Mesenchymal stem cell (in vitro differentiated cells and primary cell): ENCODE measurements at regions not wholly inside any gene's neighbourhood (a gene's known extent, or its start where the extent isn't known, plus 50 kb on each side); places are given as distances from the start of the nearest gene placed in this dataset.
A peak's percentile ranks its signal among the peaks of the same experiment; 100 is the strongest.

Experiments used
- DNase-seq: peaks from one replicate; pipeline ENCODE4 v3.0.0-alpha.2; 2013
- H2AFZ ChIP-seq: one replicate; pipeline ENCODE4 v1.6.1; 2013; ENCODE audit warnings: low read depth, mild to moderate bottlenecking, control low read depth, inconsistent platforms, low read length, moderate library complexity
- H2AK5ac ChIP-seq: 2 replicates; pipeline ENCODE4 v1.6.1; 2013; ENCODE audit warnings: low read length, moderate library complexity, mild to moderate bottlenecking, inconsistent platforms; ENCODE audit not compliant: severe bottlenecking
- H2BK120ac ChIP-seq: one replicate; pipeline ENCODE4 v1.6.1; 2013; ENCODE audit warnings: low read depth, mild to moderate bottlenecking, inconsistent platforms, low read length, moderate library complexity
- H2BK12ac ChIP-seq, 2 experiments: one replicate each; pipeline ENCODE4 v1.6.1; 2013; ENCODE audit warnings: inconsistent platforms in 2 of 2, low read length in 2 of 2, mild to moderate bottlenecking in 2 of 2, moderate library complexity in 2 of 2, control low read depth in 1 of 2
- H2BK15ac ChIP-seq: one replicate; pipeline ENCODE4 v1.6.1; 2013; ENCODE audit warnings: mild to moderate bottlenecking, low read depth, inconsistent platforms; ENCODE audit not compliant: poor library complexity, severe bottlenecking
- H2BK5ac ChIP-seq: 2 replicates; pipeline ENCODE4 v1.6.1; 2013; ENCODE audit warnings: low read depth, mild to moderate bottlenecking, low read length, control low read depth, inconsistent platforms; ENCODE audit not compliant: poor library complexity, severe bottlenecking
- H3K14ac ChIP-seq, 2 experiments: one replicate each; pipeline ENCODE4 v1.6.1; 2013; ENCODE audit warnings: inconsistent platforms in 2 of 2, low read length in 2 of 2, control low read depth in 1 of 2, mild to moderate bottlenecking in 1 of 2, moderate library complexity in 1 of 2
- H3K18ac ChIP-seq, 2 experiments: one replicate each; pipeline ENCODE4 v1.6.1; 2013; ENCODE audit warnings: inconsistent platforms in 2 of 2, low read length in 2 of 2, control low read depth in 1 of 2, low read depth in 1 of 2, mild to moderate bottlenecking in 1 of 2
- H3K23ac ChIP-seq, 2 experiments: one replicate each; pipeline ENCODE4 v1.6.1; 2013; ENCODE audit warnings: inconsistent platforms in 2 of 2, low read length in 2 of 2, mild to moderate bottlenecking in 2 of 2, moderate library complexity in 2 of 2, control low read depth in 1 of 2
- H3K27ac ChIP-seq: 2 replicates; pipeline ENCODE4 v1.5.1; 2013; ENCODE audit warnings: mild to moderate bottlenecking, moderate library complexity, low read length, control low read depth, inconsistent platforms; ENCODE audit not compliant: poor library complexity, severe bottlenecking
- H3K27me3 ChIP-seq, 2 experiments: 2 replicates each; pipeline versions ENCODE4 v1.6.1 to v1.7.0; 2013; ENCODE audit warnings: low read length in 2 of 2, mild to moderate bottlenecking in 2 of 2, moderate library complexity in 2 of 2, control low read depth in 1 of 2, inconsistent platforms in 1 of 2; ENCODE audit not compliant: control insufficient read depth in 1 of 2, insufficient read depth in 1 of 2
- H3K36me3 ChIP-seq, 2 experiments: 2 replicates each; pipeline versions ENCODE4 v1.6.1 to v1.7.0; 2013; ENCODE audit warnings: low read length in 2 of 2, control low read depth in 1 of 2, inconsistent platforms in 1 of 2, low read depth in 1 of 2, mild to moderate bottlenecking in 1 of 2; ENCODE audit not compliant: insufficient read depth in 2 of 2, control insufficient read depth in 1 of 2
- H3K4ac ChIP-seq, 2 experiments: one replicate each; pipeline ENCODE4 v1.6.1; 2013; ENCODE audit warnings: inconsistent platforms in 2 of 2, low read length in 2 of 2, mild to moderate bottlenecking in 2 of 2, moderate library complexity in 2 of 2, control low read depth in 1 of 2, low read depth in 1 of 2
- H3K4me1 ChIP-seq: 2 replicates; pipeline ENCODE4 v1.6.1; 2013; ENCODE audit warnings: low read depth, low read length, control low read depth; ENCODE audit not compliant: control insufficient read depth, insufficient read depth
- H3K4me2 ChIP-seq: 2 replicates; pipeline ENCODE4 v1.6.1; 2013; ENCODE audit warnings: low read length, mild to moderate bottlenecking, inconsistent platforms; ENCODE audit not compliant: poor library complexity, severe bottlenecking
- H3K4me3 ChIP-seq, 2 experiments: 2 replicates each; pipeline versions ENCODE4 v1.5.1 to v1.7.0; 2013; ENCODE audit warnings: low read length in 2 of 2, mild to moderate bottlenecking in 2 of 2, control low read depth in 1 of 2, low read depth in 1 of 2; ENCODE audit not compliant: insufficient read depth in 1 of 2
- H3K79me1 ChIP-seq: replicated peaks from 2 replicates; pipeline ENCODE4 v1.6.1; 2013; ENCODE audit warnings: mild to moderate bottlenecking, control low read depth, low read length, inconsistent platforms; ENCODE audit not compliant: poor library complexity, severe bottlenecking
- H3K9ac ChIP-seq: 2 replicates; pipeline ENCODE4 v1.7.0; 2013; ENCODE audit warnings: mild to moderate bottlenecking, low read length, moderate library complexity
- H3K9me3 ChIP-seq: 2 replicates; pipeline ENCODE4 v1.7.0; 2013; ENCODE audit warnings: mild to moderate bottlenecking, low read length; ENCODE audit not compliant: control insufficient read depth
- H4K8ac ChIP-seq: one replicate; pipeline ENCODE4 v1.6.1; 2013; ENCODE audit warnings: inconsistent platforms, mild to moderate bottlenecking, low read length, moderate library complexity
- H4K91ac ChIP-seq: one replicate; pipeline ENCODE4 v1.6.1; 2013; ENCODE audit warnings: mild to moderate bottlenecking, low read length, inconsistent platforms
- WGBS: methylation state at CpG from one replicate; pipeline ENCODE4 v1.1.7; 2013; ENCODE audit warnings: mixed read lengths; 5-methylcytosine and 5-hydroxymethylcytosine counted together

DNA sequence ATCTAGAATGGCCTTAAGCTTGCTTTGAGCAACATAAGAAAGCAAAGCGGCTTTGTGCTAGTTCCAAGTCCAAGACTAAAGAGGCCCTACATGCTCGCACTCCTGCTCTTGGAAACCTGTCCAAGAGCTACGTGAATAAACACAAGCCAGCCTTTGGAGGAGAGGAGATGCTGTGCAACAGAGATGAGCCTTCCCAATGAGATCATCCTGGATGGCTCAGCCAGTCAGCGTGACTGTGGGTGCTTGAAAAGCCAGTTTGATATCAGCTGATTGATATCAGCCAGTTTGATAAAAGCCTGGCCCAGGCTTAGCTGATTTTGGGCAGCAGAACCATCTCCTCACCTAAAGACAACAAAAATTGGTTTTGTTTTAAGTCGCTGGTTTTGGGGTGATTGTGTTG, 481.0 kb upstream of the DSEL start:
- no peak overlapping the region for H3K9ac ChIP-seq
- no peak overlapping the region for H3K18ac ChIP-seq
- no peak overlapping the region for H4K91ac ChIP-seq
- H3K4me1 ChIP-seq: no peaks in the 10 kb centered on the region
- H3K27me3 ChIP-seq: no peaks in the 10 kb centered on the region
- H2BK12ac ChIP-seq: no peak overlapping the region
- WGBS: 88% methylated on average over 4 of the region's 5 CpGs
- no peak overlapping the region for H2BK15ac ChIP-seq
- H2AFZ ChIP-seq: no peak overlapping the region
- no peak overlapping the region for H2BK120ac ChIP-seq
- H3K36me3 ChIP-seq: no peaks in the 10 kb centered on the region
- H3K23ac ChIP-seq: no peak overlapping the region
- H4K8ac ChIP-seq: no peak overlapping the region
- no peaks in the 10 kb centered on the region for H3K79me1 ChIP-seq
- H2BK5ac ChIP-seq: no peak overlapping the region
- no peak overlapping the region for H3K4me3 ChIP-seq
- no peak overlapping the region for H2AK5ac ChIP-seq
- peaks cover 4% of the 10 kb centered on the region for H3K9me3 ChIP-seq
- DNase-seq: no peak
- H3K27ac ChIP-seq: no peak overlapping the region
- no peak overlapping the region for H3K4me2 ChIP-seq
- H3K14ac ChIP-seq: no peak overlapping the region
- H3K4ac ChIP-seq: no peak overlapping the region

DNA sequence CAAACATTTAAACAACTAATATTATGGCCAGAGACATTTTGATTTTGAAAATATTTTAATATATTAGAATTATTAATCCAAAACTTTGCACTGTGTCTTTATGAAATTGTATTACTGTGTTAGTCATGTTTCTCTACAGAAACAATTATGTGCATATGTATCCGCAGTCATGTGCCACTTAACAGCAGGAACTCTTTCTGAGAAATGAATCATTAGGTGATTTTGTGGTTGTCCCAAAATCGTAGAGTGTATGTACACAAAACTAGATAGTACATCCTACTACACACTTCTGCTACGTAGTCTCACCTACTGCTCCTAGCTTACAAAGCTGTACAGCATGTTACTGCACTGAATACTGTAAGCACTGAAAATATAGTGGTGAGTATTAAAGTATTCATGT, 479.2 kb upstream of the DSEL start:
- no peak overlapping the region for H3K9ac ChIP-seq
- no peak overlapping the region for H2BK12ac ChIP-seq
- no peak overlapping the region for H3K23ac ChIP-seq
- 90% methylated on average over 2 of the region's 3 CpGs for WGBS
- H2AK5ac ChIP-seq: no peak overlapping the region
- H3K27me3 ChIP-seq: no peaks in the 10 kb centered on the region
- no peak for DNase-seq
- H2BK5ac ChIP-seq: no peak overlapping the region
- no peak overlapping the region for H3K4ac ChIP-seq
- H3K36me3 ChIP-seq: no peaks in the 10 kb centered on the region
- no peak overlapping the region for H3K14ac ChIP-seq
- H3K18ac ChIP-seq: no peak overlapping the region
- H2BK15ac ChIP-seq: no peak overlapping the region
- no peaks in the 10 kb centered on the region for H3K79me1 ChIP-seq
- H2BK120ac ChIP-seq: no peak overlapping the region
- H3K4me2 ChIP-seq: no peak overlapping the region
- H4K8ac ChIP-seq: no peak overlapping the region
- H2AFZ ChIP-seq: no peak overlapping the region
- H3K4me3 ChIP-seq: no peak overlapping the region
- H3K27ac ChIP-seq: no peak overlapping the region
- peaks cover 8% of the 10 kb centered on the region for H3K9me3 ChIP-seq
- no peaks in the 10 kb centered on the region for H3K4me1 ChIP-seq
- no peak overlapping the region for H4K91ac ChIP-seq

DNA sequence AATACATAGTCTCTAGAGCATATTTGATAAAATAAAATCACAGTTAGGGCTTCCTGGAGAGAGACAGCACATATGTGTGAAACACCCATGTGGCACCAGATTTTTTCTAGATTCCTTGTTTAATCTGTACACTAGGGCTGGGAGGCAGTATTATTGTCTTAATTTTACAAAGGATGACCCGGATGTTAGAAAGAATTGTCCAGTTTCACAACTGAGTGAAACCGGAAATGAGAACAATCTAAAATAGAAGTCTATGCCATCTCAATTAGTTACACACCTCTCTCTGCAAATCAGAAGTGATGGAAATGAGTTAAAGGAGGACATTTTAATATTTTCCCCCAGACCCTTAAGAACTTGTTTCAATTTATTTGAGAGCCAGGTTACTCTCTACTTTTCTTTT, 463.7 kb upstream of the DSEL start:
- Histone ChIP-seq H2BK120ac (no peak overlapping the region), H4K91ac (no peak overlapping the region), H3K23ac (no peak overlapping the region), H3K9me3 (no peaks in the 10 kb centered on the region), H3K79me1 (no peaks in the 10 kb centered on the region), H3K4me3 (no peak overlapping the region), H3K27ac (no peak overlapping the region), H4K8ac (no peak overlapping the region), H2BK12ac (no peak overlapping the region), H3K18ac (no peak overlapping the region), H2BK15ac (no peak overlapping the region), H3K36me3 (no peaks in the 10 kb centered on the region), H3K9ac (no peak overlapping the region), H3K4me1 (no peaks in the 10 kb centered on the region), H3K4me2 (no peak overlapping the region), H2AK5ac (no peak overlapping the region), H2AFZ (no peak overlapping the region), H3K4ac (no peak overlapping the region), H2BK5ac (no peak overlapping the region), H3K27me3 (no peaks in the 10 kb centered on the region), H3K14ac (no peak overlapping the region)
- no peak for DNase-seq
- WGBS: no CpG with 5 or more reads among the region's 2 CpGs

DNA sequence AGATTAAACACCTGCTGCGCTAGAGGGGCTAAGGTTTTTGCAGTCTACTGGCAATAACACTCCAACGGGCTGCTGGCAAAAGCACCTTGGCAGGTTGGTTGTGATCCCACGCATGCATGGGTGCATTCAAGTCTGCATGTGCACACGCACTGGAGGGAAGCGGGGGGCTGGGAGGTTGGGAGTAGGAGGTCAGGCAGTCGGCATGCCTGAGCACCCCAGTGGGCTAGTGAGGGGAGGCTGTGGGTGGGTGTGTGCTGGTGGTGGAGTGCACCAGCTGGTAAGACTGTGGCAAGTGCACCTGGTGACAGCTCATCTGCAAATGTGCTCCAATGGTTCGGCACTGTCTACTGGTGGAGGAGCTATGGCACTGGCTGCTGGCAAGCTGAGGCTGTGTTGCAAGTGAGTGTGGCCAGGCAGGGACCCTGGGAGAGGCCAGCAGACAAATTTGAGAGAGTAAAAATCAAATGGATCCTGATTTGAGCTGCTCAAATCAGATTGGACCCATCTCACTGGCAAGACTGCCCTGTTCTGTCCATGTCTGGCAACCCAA, 460.6 kb upstream of the DSEL start:
- H2AFZ ChIP-seq: peak overlapping the region; percentile 10
- no peak overlapping the region for H2BK120ac ChIP-seq
- H4K8ac ChIP-seq: no peak overlapping the region
- no peak overlapping the region for H2BK15ac ChIP-seq
- H3K27me3 ChIP-seq: no peaks in the 10 kb centered on the region
- H3K4me1 ChIP-seq: no peaks in the 10 kb centered on the region
- no peak for DNase-seq
- no peak overlapping the region for H3K4me2 ChIP-seq
- no peak overlapping the region for H2AK5ac ChIP-seq
- no peak overlapping the region for H2BK12ac ChIP-seq
- no peaks in the 10 kb centered on the region for H3K9me3 ChIP-seq
- no peak overlapping the region for H2BK5ac ChIP-seq
- peak overlapping the region in 1 of 2 experiments; percentile 23 for H3K4me3 ChIP-seq
- no peak overlapping the region for H4K91ac ChIP-seq
- H3K14ac ChIP-seq: no peak overlapping the region
- H3K18ac ChIP-seq: no peak overlapping the region
- no peak overlapping the region for H3K4ac ChIP-seq
- no peaks in the 10 kb centered on the region for H3K79me1 ChIP-seq
- WGBS: 95% methylated on average over 7 of the region's 7 CpGs
- no peaks in the 10 kb centered on the region for H3K36me3 ChIP-seq
- no peak overlapping the region for H3K27ac ChIP-seq
- no peak overlapping the region for H3K23ac ChIP-seq
- no peak overlapping the region for H3K9ac ChIP-seq
